SH-SY5Y (cell line): ENCODE measurements at regions not wholly inside any gene's neighbourhood (a gene's known extent, or its start where the extent isn't known, plus 50 kb on each side); places are given as distances from the start of the nearest gene placed in this dataset.

Experiments
- GATA2 ChIP-seq: IDR thresholded peaks from 2 replicates; pipeline ENCODE4 v1.6.1; 2011; ENCODE audit warnings: mild to moderate bottlenecking, low read depth, low read length
- GATA3 ChIP-seq: IDR thresholded peaks from 2 replicates; pipeline ENCODE4 v1.6.1; 2011; ENCODE audit warnings: low read depth, mild to moderate bottlenecking, low read length, moderate library complexity

DNA sequence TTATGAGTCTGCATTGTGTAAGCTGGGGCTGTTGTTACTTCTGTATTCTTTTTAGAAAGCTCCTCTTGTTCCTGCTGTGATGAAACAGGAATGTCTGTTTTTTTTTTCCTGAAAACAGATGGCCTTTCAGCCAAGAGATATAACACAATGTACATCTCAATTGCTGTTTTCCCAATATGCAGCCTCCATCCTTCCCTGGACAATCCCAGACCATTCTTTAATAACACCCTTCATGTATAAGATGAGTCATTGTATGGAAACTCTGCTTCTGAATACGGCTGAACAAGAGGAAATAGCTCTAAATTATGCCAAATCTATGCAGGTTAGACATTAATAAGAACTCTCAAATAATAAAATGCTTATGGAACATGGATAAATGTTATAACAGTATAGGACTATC, 60.2 kb upstream of the LRRC4C start:
- TF ChIP-seq GATA3, result no peak
- TF ChIP-seq GATA2, result no peak
